CD4-positive, alpha-beta T cell treated with Interleukin-6 for 4 hours (primary cell): ENCODE measurements at regions not wholly inside any gene's neighbourhood (a gene's known extent, or its start where the extent isn't known, plus 50 kb on each side); places are given as distances from the start of the nearest gene placed in this dataset.
"Not testable (repeated sequence)": the region's sequence is repeated elsewhere in the genome, so short reads cannot be mapped to it uniquely, and the experiment has no call there.

Source experiments
- DNase-seq: peaks from one replicate; pipeline ENCODE4 v3.0.0-alpha.2; 2020; ENCODE audit warnings: mixed read lengths

GRCh38 chr2:212912445-212913103 is 238.8 kb downstream of the IKZF2 start:
- no peak for DNase-seq

- DNase-seq: no peak
Observed at GRCh38 chr2:212911011-212911410, 240.4 kb downstream of the IKZF2 start.

- DNase-seq: no peak
Observed at GRCh38 chr2:212908682-212909435, 242.6 kb downstream of the IKZF2 start.

GRCh38 chr2:212908031-212908430 is 243.4 kb downstream of the IKZF2 start:
- DNase-seq: no peak

DNA sequence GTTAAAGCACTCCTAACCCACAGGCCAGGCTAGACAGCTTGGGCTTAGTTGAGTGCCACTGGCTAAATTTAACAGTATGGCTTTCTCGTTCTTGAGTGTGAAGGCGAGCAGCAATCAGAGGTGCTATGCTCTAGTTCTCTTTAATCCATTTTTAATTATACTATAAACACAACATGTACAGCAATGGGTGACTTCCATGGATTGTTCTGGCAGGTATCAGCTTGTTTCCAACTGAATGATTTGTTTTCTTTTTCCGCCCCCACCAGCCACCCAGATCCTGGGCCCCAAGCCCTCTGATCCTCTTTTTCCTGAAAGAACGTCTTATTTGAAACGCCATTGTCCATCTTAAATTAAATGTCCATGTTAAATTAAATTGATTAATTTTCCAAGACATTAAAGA is 244.8 kb downstream of the IKZF2 start:
- no peak for DNase-seq

DNA sequence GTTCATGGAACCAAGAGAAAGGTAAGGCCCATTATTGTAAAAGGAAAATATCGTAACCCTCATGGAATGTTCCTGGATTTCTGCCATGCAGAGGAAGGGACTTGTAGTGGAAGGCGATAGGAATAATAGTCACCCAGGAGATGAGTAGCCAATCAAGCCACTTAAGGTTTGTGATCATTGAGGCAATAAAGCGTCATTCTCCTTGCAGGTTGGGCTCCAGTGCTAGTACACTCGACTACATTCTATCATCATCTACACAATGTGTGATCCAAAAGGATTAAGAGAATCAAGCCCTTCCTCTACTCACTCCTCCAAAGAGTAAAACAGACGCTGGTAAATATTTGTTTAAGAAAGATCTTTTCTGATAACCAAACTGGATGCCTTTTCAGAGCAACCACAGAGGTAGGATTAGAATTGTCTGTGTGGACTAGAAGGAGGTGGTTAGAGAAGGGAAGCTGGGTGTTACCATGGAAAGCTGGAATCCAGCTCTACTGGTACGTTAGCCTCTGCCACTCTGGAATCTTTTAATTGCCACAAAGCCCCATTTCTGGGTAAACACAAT is 245.7 kb downstream of the IKZF2 start:
- no peak for DNase-seq

DNA sequence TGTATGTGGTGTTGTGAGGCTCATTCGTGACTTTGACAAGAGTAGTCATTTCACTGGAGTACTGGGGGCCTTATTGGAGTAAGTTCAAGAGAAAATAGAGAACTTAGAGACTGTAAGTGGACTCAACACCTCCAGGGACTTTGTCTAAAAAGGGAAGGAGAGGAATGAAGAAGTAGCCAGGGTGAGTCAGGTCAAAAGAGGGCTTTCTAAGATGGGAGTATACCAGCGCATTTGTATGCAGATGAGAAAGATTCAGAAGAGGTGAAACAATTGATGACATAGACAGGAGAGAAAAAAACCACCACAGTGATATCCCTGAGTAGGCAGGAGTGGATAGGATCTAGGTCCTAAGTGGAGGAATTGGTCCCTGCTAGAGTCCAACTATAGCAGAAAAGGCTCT is 246.8 kb downstream of the IKZF2 start:
- no peak for DNase-seq

DNA sequence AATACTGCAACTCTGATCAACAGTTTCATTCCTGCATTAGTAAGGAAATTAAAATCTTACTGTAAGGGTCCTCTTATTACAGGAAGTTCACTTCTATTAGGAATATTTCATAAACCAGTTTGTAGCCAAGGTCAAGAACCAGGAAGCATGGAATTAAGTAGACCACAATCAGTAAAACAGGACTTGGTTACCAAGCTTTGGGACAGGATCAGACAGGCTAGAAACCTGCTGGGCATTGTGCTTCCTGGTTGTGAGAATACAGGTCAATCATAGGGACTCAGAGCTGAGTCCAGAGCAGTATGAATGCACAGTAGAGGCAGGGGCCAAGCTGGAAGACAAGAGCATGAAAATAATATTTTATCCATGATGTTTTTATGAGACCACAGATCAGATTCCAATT is 248.0 kb downstream of the IKZF2 start:
- no peak for DNase-seq

GRCh38 chr2:212902421-212902820 is 249.0 kb downstream of the IKZF2 start:
- no peak for DNase-seq

DNA sequence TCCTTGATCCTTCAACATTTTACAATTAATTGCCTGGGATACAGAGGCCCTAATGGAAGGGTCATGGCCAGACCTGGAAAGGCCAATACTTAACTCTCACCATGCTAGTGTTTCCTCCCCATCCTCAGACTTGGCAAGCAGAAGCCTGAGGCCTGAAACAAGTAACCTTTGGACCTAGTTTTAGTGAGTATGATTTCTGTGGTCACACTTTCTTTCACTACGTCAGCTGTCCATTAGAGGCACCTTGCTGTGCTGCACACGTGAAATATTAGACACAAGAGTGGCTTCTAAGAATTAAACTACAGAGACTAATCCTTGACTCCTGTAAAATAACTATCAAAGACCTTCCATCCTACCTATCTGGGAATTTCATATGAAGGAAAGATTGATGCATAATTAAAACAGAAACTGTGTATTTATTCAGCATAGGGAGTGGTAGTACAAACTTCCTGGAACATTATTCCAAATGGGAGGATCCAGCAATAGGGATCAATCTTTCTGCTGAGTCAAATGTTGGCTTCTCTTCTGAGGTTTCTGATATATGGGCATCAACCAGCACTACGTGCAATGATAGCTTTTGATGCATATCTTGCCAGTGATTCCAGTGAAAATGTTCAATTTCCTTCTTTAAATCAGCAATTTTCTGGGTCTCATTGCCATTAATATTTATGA is 249.7 kb downstream of the IKZF2 start:
- no peak for DNase-seq

GRCh38 chr2:212900715-212901114 is 250.7 kb downstream of the IKZF2 start:
- DNase-seq: no peak

DNA sequence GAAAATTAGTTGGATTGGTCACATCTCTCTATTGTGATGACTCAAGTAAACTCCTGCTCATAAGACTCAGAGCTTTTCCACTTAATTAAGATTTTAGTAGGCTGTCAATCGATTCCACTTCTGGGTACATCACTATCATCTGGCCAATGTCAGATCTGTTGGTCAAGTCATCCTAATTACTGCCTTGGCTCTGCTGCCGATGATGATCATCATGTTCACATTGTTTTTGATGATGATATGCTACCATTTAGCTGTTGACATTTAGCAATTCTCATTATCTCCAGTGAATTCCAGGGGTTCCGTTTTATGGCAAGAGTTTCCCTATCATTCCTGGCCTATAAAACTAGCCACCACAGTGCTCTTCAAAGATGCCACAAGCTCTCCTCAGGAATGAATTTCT is 253.4 kb downstream of the IKZF2 start:
- no peak for DNase-seq

- no peak for DNase-seq
Observed at GRCh38 chr2:212897296-212897695, 254.1 kb downstream of the IKZF2 start.

DNA sequence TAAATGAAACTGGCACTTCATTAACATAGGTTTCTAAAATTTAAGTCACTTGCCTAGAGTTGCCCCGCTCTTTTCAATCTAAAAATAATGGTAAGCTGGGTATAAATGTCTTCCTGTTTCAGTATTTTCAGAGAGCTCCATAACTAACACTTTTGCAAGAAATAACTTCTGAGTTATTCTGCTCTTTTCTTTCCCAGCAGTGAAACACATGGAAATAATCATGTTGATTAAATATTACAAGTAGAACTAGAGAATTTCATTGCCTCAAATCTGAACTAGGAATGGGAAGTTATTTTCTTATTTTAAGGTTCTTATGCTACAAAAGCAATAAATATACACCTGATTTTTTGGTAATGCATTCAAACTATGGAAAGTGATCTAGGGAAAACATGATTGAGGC is 257.4 kb downstream of the IKZF2 start:
- DNase-seq: no peak

DNA sequence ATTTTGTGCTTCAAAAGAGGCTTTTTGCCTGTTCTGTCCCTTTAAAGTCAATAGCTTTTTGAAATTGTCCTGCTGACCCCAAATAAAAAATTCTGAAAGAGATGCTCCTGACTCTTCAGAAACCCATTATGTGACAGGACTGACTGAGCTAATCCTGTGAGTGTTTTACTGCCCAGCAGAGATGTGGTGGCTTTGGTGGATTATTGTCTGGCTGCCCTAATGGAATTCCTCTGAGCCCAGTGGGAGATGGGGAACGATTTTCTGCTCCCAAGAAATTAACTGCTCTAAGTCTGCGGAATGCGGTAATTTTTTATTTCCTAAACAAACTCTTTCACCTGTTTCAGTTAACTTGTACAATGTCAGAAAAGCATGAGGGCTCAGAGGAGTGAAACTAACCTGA is 258.2 kb downstream of the IKZF2 start:
- no peak for DNase-seq

DNA sequence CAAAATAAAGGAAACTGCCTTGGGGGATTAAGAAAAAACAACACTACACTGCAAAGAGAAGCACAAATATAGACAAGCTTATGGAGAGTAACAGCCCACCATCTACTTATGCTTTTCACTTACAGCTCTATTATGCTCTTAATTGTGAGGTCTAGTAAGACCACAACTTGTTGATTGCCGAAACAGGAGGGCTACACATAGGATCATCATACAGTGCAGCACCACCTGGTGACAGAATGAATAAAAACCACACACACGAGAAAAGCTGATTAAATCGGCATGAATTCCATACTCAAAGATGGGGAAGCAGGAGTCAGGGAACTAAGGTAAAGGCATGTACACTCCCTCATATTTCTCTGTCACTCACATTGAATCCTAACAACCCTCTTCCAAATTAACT is 259.2 kb downstream of the IKZF2 start:
- no peak for DNase-seq

DNA sequence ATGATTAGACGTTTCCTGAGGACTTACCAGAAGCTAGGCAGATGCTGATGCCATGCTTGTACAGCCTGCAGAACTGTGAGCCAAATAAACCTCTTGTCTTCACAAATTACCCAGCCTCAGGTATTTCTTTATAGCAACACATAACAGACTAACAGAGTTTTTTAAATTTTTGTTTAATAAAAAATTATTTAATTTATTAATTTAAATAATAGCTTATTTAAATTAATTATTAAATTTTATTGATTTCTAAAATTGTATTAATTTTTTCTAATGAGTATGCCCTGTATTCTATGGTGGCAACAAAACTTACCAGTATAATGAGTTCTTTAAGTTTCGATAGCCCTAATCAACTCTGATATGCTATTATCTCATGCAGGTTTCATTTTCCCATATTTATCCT is 259.8 kb downstream of the IKZF2 start:
- no peak for DNase-seq

- DNase-seq: no peak
Observed at GRCh38 chr2:212882626-212883025, 268.8 kb downstream of the IKZF2 start.

- DNase-seq: not testable (repeated sequence)
Observed at GRCh38 chr2:212876556-212876955, 274.9 kb downstream of the IKZF2 start.

- not testable (repeated sequence) for DNase-seq
Observed at GRCh38 chr2:212875950-212876349, 275.5 kb downstream of the IKZF2 start.

- DNase-seq: no peak
Observed at GRCh38 chr2:212873256-212873655, 278.2 kb downstream of the IKZF2 start.

DNA sequence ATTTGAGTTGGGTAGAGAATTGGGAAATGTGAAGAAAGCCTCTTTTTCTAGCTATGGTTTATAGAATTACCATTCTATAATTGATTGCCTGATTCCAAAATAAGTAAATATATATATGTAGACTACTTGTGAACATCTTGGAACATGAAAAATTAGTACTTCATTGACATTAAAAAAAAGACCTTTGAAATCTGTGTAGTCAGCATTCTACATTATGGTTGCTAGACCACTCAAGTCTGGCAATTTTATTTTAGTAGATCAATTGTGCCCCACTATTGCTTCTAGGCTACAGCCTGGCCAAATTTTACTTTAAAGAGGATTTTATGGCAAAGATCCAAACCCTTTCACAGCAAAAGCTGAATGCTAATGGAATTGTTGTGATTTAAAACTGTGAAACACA is 279.8 kb downstream of the IKZF2 start:
- DNase-seq: no peak

GRCh38 chr2:212864186-212864585 is 287.2 kb downstream of the IKZF2 start:
- DNase-seq: no peak

DNA sequence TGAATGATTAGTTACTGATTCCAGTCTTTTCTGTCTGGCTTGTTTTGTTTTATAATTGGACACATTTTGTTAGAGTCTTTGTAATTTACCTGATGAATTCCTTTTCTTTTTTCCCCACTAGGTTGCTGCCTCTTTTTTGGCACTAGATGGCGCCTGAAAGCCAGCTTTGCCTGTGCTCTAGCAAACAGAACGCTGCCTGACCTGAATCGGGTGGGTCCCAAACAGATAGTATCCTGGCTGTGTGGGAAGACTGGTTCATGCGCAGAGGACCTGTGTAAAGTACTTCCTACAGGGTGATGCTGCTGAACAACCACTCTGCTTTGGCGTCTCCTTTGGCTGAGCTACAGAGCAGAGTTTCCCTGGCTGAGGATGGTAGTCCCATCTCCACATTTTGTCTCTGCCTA is 288.2 kb downstream of the IKZF2 start:
- DNase-seq: peak; percentile 3
